Neural crest cell (in vitro differentiated cells): ENCODE measurements at regions not wholly inside any gene's neighbourhood (a gene's known extent, or its start where the extent isn't known, plus 50 kb on each side); places are given as distances from the start of the nearest gene placed in this dataset.

ENCODE experiments used
- DNase-seq: peaks from one replicate; pipeline ENCODE4 v3.0.0; 2021; ENCODE audit warnings: low read depth, mixed read lengths, low spot score
- H3K27ac Mint-ChIP-seq: one replicate; pipeline ENCODE4 v1.8.0; 2021; ENCODE audit warnings: mild to moderate bottlenecking, mixed read lengths; ENCODE audit not compliant: unreplicated experiment
- H3K27me3 Mint-ChIP-seq: 2 replicates; pipeline ENCODE4 v1.8.0; 2021; ENCODE audit warnings: low read depth, mild to moderate bottlenecking, mixed read lengths
- H3K36me3 Mint-ChIP-seq: 2 replicates; pipeline ENCODE4 v1.8.0; 2021; ENCODE audit warnings: low read depth, mild to moderate bottlenecking, mixed read lengths
- H3K4me1 Mint-ChIP-seq: 2 replicates; pipeline ENCODE4 v1.8.0; 2021; ENCODE audit warnings: mixed read lengths
- H3K4me3 Mint-ChIP-seq: one replicate; pipeline ENCODE4 v1.8.0; 2021; ENCODE audit warnings: mild to moderate bottlenecking, mixed read lengths
- H3K9me3 Mint-ChIP-seq: 2 replicates; pipeline ENCODE4 v1.8.0; 2021; ENCODE audit warnings: mixed read lengths
- CTCF ChIP-seq: fragments of 200-600 bp; sonication (generic); conservative IDR thresholded peaks from 2 replicates; pipeline ENCODE4 v1.5.0; 2021; ENCODE audit warnings: antibody characterized with exemption, mild to moderate bottlenecking

- peaks cover 5% of the 10 kb centered on the region for H3K9me3 Mint-ChIP-seq
- no peak for TF ChIP-seq CTCF
- H3K27me3 Mint-ChIP-seq: no peaks in the 10 kb centered on the region
These were observed 89.1 kb upstream of the LHCGR start for GRCh38 chr2:48844417-48845155.

GRCh38 chr2:48841126-48841525 is 85.6 kb upstream of the LHCGR start:
- Mint-ChIP-seq H3K9me3 (peaks cover 2% of the 10 kb centered on the region), H3K36me3 (peaks cover 2% of the 10 kb centered on the region), H3K4me1 (no peaks in the 10 kb centered on the region), H3K27me3 (peaks cover 2% of the 10 kb centered on the region), H3K4me3 (no peak overlapping the region), H3K27ac (no peak overlapping the region)
- no peak for DNase-seq
- no peak for TF ChIP-seq CTCF

More at GRCh38 chr2:48844417-48845155, 89.1 kb upstream of the LHCGR start:
- Mint-ChIP-seq H3K27ac (no peak overlapping the region), H3K4me1 (no peaks in the 10 kb centered on the region), H3K4me3 (no peak overlapping the region), H3K36me3 (no peaks in the 10 kb centered on the region)
- DNase-seq: no peak

- no peak overlapping the region for H3K4me3 Mint-ChIP-seq
These were observed 82.5 kb upstream of the LHCGR start for GRCh38 chr2:48838029-48838428.

GRCh38 chr2:48829569-48829968 is 74.0 kb upstream of the LHCGR start:
- no peak for TF ChIP-seq CTCF
- no peak for DNase-seq
- no peak overlapping the region for H3K4me3 Mint-ChIP-seq
- no peaks in the 10 kb centered on the region for H3K4me1 Mint-ChIP-seq
- peaks cover 12% of the 10 kb centered on the region for H3K9me3 Mint-ChIP-seq
- peaks cover 5% of the 10 kb centered on the region for H3K36me3 Mint-ChIP-seq
- H3K27ac Mint-ChIP-seq: no peak overlapping the region
- no peaks in the 10 kb centered on the region for H3K27me3 Mint-ChIP-seq

More at GRCh38 chr2:48838029-48838428, 82.5 kb upstream of the LHCGR start:
- no peak for TF ChIP-seq CTCF
- Mint-ChIP-seq H3K27ac (no peak overlapping the region), H3K27me3 (peaks cover 2% of the 10 kb centered on the region), H3K36me3 (peaks cover 7% of the 10 kb centered on the region), H3K4me1 (no peaks in the 10 kb centered on the region), H3K9me3 (peaks cover 6% of the 10 kb centered on the region)
- DNase-seq: no peak

GRCh38 chr2:48829036-48829435 is 73.5 kb upstream of the LHCGR start:
- H3K4me1 Mint-ChIP-seq: no peaks in the 10 kb centered on the region

More at GRCh38 chr2:48829036-48829435, 73.5 kb upstream of the LHCGR start:
- H3K36me3 Mint-ChIP-seq: peaks cover 2% of the 10 kb centered on the region
- no peak overlapping the region for H3K4me3 Mint-ChIP-seq
- TF ChIP-seq CTCF: no peak
- DNase-seq: no peak
- H3K27me3 Mint-ChIP-seq: no peaks in the 10 kb centered on the region
- peaks cover 8% of the 10 kb centered on the region for H3K9me3 Mint-ChIP-seq
- H3K27ac Mint-ChIP-seq: no peak overlapping the region
